GM12878 (cell line): ENCODE measurements at regions not wholly inside any gene's neighbourhood (a gene's known extent, or its start where the extent isn't known, plus 50 kb on each side); places are given as distances from the start of the nearest gene placed in this dataset.

Experiments
- ATAC-seq: fragments of 200-7000 bp; cut with Tn5 transposase; 3 replicates; pipeline ENCODE4 v1.9.1; 2020; ENCODE audit warnings: mild to moderate bottlenecking, moderate library complexity
- BruUV-seq: library from RNA; stranded (reverse); fragments of 400-500 nt; replicated peaks from 2 replicates; lab custom pipeline; 2021; lab: Mats Ljungman, UMichigan
- CTCF ChIA-PET: fragments of 300-600 bp; sonication (Branson Sonifier 250); formaldehyde crosslinking; extraction: SDS; loops from one replicate; lab custom pipeline; 2021; ENCODE audit warnings: inconsistent platforms; lab: Yijun Ruan, JAX
- POLR2A ChIA-PET: fragments of 350-600 bp; formaldehyde crosslinking; extraction: SDS; loops from one replicate; lab custom pipeline; 2021; ENCODE audit warnings: inconsistent platforms; lab: Charles Lee
- RAD21 ChIA-PET: fragments of 300-600 bp; sonication (Branson Sonifier 250); formaldehyde crosslinking; loops from one replicate; lab custom pipeline; 2023; ENCODE audit warnings: antibody characterized with exemption; ENCODE audit not compliant: unreplicated experiment; lab: Charles Lee
- SMC1A ChIA-PET: fragments of 300-600 bp; sonication (Branson Sonifier 250); formaldehyde crosslinking; loops from one replicate; lab custom pipeline; 2023; ENCODE audit not compliant: unreplicated experiment, uncharacterized antibody; lab: Charles Lee
- DNase-seq: peaks from one replicate; pipeline ENCODE4 v3.0.0-alpha.2; 2011; ENCODE audit warnings: low read depth, low spot score
- FAIRE-seq: peaks from 3 replicates; lab custom pipeline; 2011; peaks lifted over from hg19 to GRCh38; lab: Jason Lieb, UNC
- H2AFZ ChIP-seq: 2 replicates; pipeline ENCODE4 v1.6.0; 2011; ENCODE audit warnings: low read depth, low read length, control low read depth; ENCODE audit not compliant: control insufficient read depth
- H3K27ac ChIP-seq: 2 replicates; pipeline ENCODE4 v1.5.1; 2011; ENCODE audit warnings: control low read depth; ENCODE audit not compliant: control insufficient read depth, insufficient read depth
- H3K27me3 ChIP-seq, 2 experiments: replicated peaks in 1 of 2; 2 replicates each; pipeline versions ENCODE4 v1.6.0 to v1.6.1; 2011; ENCODE audit warnings: low read length in 1 of 2; ENCODE audit not compliant: control insufficient read depth in 2 of 2, insufficient read depth in 2 of 2
- H3K36me3 ChIP-seq, 2 experiments: 2 replicates each; pipeline ENCODE4 v1.5.1; 2011; ENCODE audit warnings: low read length in 1 of 2; ENCODE audit not compliant: control insufficient read depth in 2 of 2, insufficient read depth in 2 of 2
- H3K4me1 ChIP-seq: 2 replicates; pipeline ENCODE4 v1.6.1; 2011; ENCODE audit warnings: mild to moderate bottlenecking, low read length, moderate library complexity, mixed read lengths; ENCODE audit not compliant: control insufficient read depth, insufficient read depth
- H3K4me2 ChIP-seq: 2 replicates; pipeline ENCODE4 v1.6.0; 2011; ENCODE audit warnings: control low read depth; ENCODE audit not compliant: control insufficient read depth, insufficient read depth
- H3K4me3 ChIP-seq: fragments of 200-600 bp; sonication (generic); 2 replicates; pipeline ENCODE4 v1.5.1; 2016
- H3K79me2 ChIP-seq: 2 replicates; pipeline ENCODE4 v1.6.0; 2011; ENCODE audit warnings: low read length; ENCODE audit not compliant: control insufficient read depth, insufficient read depth
- H3K9ac ChIP-seq: 2 replicates; pipeline ENCODE4 v1.8.0; 2011; ENCODE audit warnings: low read length, control low read depth, mixed read lengths; ENCODE audit not compliant: control insufficient read depth, insufficient read depth
- H3K9me3 ChIP-seq: replicated peaks from 3 replicates; pipeline ENCODE4 v1.5.1; 2011; ENCODE audit warnings: mild to moderate bottlenecking, low read length; ENCODE audit not compliant: control insufficient read depth, insufficient read depth
- H4K20me1 ChIP-seq: 2 replicates; pipeline ENCODE4 v1.6.0; 2011; ENCODE audit not compliant: control insufficient read depth, insufficient read depth
- ATF7 ChIP-seq: fragments of 450-650 bp; IDR thresholded peaks from 2 replicates; pipeline ENCODE4 v1.6.1; 2016; ENCODE audit warnings: low read depth, mild to moderate bottlenecking
- HCFC1 ChIP-seq: fragments of 150-350 bp; IDR thresholded peaks from 2 replicates; pipeline ENCODE4 v1.6.1; 2014; ENCODE audit warnings: low read length
- HDGF ChIP-seq: fragments of 450-650 bp; IDR thresholded peaks from 2 replicates; pipeline ENCODE4 v1.6.1; 2016; ENCODE audit warnings: antibody characterized with exemption
- MLLT1 ChIP-seq: fragments of 450-650 bp; IDR thresholded peaks from 2 replicates; pipeline ENCODE4 v1.6.1; 2016; ENCODE audit warnings: mild to moderate bottlenecking
- POU2F2 ChIP-seq: IDR thresholded peaks from 3 replicates; pipeline ENCODE4 v1.6.1; 2011; ENCODE audit warnings: low read depth, mild to moderate bottlenecking, low read length, borderline replicate concordance
- RBBP5 ChIP-seq: fragments of 200-600 bp; sonication (generic); conservative IDR thresholded peaks from 2 replicates; pipeline ENCODE4 v1.6.1; 2016
- RCOR1 ChIP-seq: conservative IDR thresholded peaks from 2 replicates; pipeline ENCODE4 v1.6.1; 2012; ENCODE audit warnings: low read depth, low read length, improper control_type of control experiment
- REST ChIP-seq: IDR thresholded peaks from 2 replicates; pipeline ENCODE4 v1.6.1; 2012; ENCODE audit warnings: mild to moderate bottlenecking, low read depth, low read length
- SIN3A ChIP-seq: IDR thresholded peaks from 2 replicates; pipeline ENCODE4 v1.6.1; 2012; ENCODE audit warnings: low read depth, low read length, improper control_type of control experiment
- SMARCA5 ChIP-seq: fragments of 450-650 bp; IDR thresholded peaks from 2 replicates; pipeline ENCODE4 v1.6.1; 2017; ENCODE audit warnings: mild to moderate bottlenecking
- USF2 ChIP-seq: IDR thresholded peaks from 2 replicates; pipeline ENCODE4 v1.6.1; 2011; ENCODE audit warnings: low read depth, low read length, improper control_type of control experiment, borderline replicate concordance
- YBX1 ChIP-seq: fragments of 450-650 bp; IDR thresholded peaks from 2 replicates; pipeline ENCODE4 v1.6.1; 2016; ENCODE audit warnings: antibody characterized with exemption
- ZNF207 ChIP-seq: fragments of 450-650 bp; IDR thresholded peaks from 2 replicates; pipeline ENCODE4 v1.6.1; 2014; ENCODE audit warnings: antibody characterized with exemption, mild to moderate bottlenecking, borderline replicate concordance
- WGBS: methylation state at CpG from one replicate; pipeline ENCODE4 v1.1.6; 2016; ENCODE audit warnings: low lambda C conversion rate; ENCODE audit not compliant: insufficient replicate concordance, insufficient coverage; ENCODE audit errors: missing lambda C conversion rate; 5-methylcytosine and 5-hydroxymethylcytosine counted together
- in situ Hi-C: fragments of 300-500 bp; cut with MboI; formaldehyde crosslinking; loops from 9 replicates; pipeline ENCODE4 v1.14.3; 2018; ENCODE audit warnings: mixed read lengths
- intact Hi-C: fragments of 100-400 bp; cut with micrococcal nuclease; formaldehyde crosslinking; loops from one replicate; pipeline ENCODE4 v1.14.2; 2022; ENCODE audit not compliant: unreplicated experiment
- TF ChIP-seq, protein P1 (sequence below): fragments of 450-650 bp; IDR thresholded peaks from 2 replicates; pipeline ENCODE4 v1.6.1; 2017; ENCODE audit warnings: mild to moderate bottlenecking, moderate library complexity

- TF ChIP-seq ZNF207: no peak
- no peak for TF ChIP-seq HCFC1
- TF ChIP-seq MLLT1: no peak
Measured at GRCh38 chr1:234531151-234531635, 52.2 kb upstream of the TARBP1 start (continued).

DNA sequence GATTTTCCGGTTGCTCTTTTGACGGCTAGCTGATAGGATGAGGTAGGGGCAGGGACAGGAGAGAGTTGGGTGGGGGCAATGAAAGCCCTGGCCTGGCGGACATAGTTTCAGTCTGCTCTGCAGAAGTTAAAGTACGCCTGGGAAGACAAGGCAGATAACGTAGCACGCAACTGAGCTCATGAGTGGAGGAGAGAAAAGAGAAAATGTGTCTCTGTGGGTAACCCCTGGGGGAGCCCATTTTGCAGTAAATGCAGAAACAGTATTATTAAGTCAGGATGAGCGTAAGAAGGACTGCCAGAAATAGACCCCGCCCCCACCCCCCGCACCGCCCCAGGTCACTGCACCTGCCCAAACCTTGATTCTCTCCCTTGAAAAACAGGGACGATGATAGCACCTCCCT is 51.7 kb upstream of the TARBP1 start:
- ChIA-PET CTCF (interaction anchor here (0.9 to 1.0 kb wide), 2 partner anchors 9 to 44 kb away, joined by 4 read pairs; no protein-coding TSS in a partner anchor), POLR2A (interaction anchor here (1.1 to 1.3 kb wide), 2 partner anchors 11 kb away, joined by 3 read pairs; no protein-coding TSS in a partner anchor), SMC1A (interaction anchor here (0.8 to 3.4 kb wide), 8 partner anchors 8 to 74 kb away, joined by 3 to 20 read pairs (median 4); no protein-coding TSS in a partner anchor), RAD21 (no interaction called here)
- no peak overlapping the region for H3K4me3 ChIP-seq
- no peaks in the 10 kb centered on the region for H3K9me3 ChIP-seq
- intact Hi-C loops: no loop called here
- no peaks in the 10 kb centered on the region for H3K79me2 ChIP-seq
- no peak for FAIRE-seq
- no peaks in the 10 kb centered on the region; a peak in 1 of 4 replicates for H3K27me3 ChIP-seq
- H3K27ac ChIP-seq: no peak overlapping the region
- 66% methylated on average over 11 of the region's 11 CpGs for WGBS
- H3K36me3 ChIP-seq: no peaks in the 10 kb centered on the region
- peaks cover 8% of the 10 kb centered on the region for H3K4me1 ChIP-seq
- in situ Hi-C loops: no loop called here
- H4K20me1 ChIP-seq: no peaks in the 10 kb centered on the region
- BruUV-seq: no TSS peak
- no peak overlapping the region for H2AFZ ChIP-seq
- no peak for ATAC-seq
- no peak overlapping the region for H3K4me2 ChIP-seq
- no peak overlapping the region for H3K9ac ChIP-seq
- DNase-seq: no peak
- TF ChIP-seq SMARCA5 (no peak), YBX1 (no peak), RCOR1 (no peak), RBBP5 (no peak), POU2F2 (no peak), ATF7 (no peak), USF2 (no peak), HDGF (no peak), SIN3A (no peak), REST (no peak)
- TF ChIP-seq, protein P1, sequence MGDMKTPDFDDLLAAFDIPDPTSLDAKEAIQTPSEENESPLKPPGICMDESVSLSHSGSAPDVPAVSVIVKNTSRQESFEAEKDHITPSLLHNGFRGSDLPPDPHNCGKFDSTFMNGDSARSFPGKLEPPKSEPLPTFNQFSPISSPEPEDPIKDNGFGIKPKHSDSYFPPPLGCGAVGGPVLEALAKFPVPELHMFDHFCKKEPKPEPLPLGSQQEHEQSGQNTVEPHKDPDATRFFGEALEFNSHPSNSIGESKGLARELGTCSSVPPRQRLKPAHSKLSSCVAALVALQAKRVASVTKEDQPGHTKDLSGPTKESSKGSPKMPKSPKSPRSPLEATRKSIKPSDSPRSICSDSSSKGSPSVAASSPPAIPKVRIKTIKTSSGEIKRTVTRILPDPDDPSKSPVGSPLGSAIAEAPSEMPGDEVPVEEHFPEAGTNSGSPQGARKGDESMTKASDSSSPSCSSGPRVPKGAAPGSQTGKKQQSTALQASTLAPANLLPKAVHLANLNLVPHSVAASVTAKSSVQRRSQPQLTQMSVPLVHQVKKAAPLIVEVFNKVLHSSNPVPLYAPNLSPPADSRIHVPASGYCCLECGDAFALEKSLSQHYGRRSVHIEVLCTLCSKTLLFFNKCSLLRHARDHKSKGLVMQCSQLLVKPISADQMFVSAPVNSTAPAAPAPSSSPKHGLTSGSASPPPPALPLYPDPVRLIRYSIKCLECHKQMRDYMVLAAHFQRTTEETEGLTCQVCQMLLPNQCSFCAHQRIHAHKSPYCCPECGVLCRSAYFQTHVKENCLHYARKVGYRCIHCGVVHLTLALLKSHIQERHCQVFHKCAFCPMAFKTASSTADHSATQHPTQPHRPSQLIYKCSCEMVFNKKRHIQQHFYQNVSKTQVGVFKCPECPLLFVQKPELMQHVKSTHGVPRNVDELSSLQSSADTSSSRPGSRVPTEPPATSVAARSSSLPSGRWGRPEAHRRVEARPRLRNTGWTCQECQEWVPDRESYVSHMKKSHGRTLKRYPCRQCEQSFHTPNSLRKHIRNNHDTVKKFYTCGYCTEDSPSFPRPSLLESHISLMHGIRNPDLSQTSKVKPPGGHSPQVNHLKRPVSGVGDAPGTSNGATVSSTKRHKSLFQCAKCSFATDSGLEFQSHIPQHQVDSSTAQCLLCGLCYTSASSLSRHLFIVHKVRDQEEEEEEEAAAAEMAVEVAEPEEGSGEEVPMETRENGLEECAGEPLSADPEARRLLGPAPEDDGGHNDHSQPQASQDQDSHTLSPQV: no peak
